ENCODE measurements at regions not wholly inside any gene's neighbourhood (a gene's known extent, or its start where the extent isn't known, plus 50 kb on each side); places are given as distances from the start of the nearest gene placed in this dataset.
A peak's percentile ranks its signal among the peaks of the same experiment; 100 is the strongest.
"Not testable (repeated sequence)": the region's sequence is repeated elsewhere in the genome, so short reads cannot be mapped to it uniquely, and the experiment has no call there.

DNA sequence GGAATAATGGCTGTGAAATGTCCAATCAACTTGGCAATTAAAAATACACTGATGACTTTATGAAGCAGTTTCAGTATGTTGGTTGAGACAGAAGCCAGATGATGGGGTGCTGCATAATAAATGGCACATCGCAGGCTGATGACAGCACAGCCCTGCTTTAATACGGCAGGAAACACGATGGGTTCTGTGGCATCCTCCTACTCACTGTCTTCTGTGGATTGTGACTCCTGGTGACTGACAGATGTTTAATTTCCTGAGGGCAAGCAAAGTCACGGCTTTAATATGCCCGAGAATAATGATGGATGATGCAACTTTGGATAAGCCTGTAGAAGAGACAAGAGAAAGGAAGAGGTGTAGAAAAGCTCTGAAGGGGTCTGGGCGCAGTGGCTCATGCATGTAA, 295.4 kb downstream of the TRIML1 start:
- Histone ChIP-seq H3K9ac (ENCODE audit: low read length) (no peak overlapping the region), H3K9me3 (ENCODE audit: low read length) (no peaks in the 10 kb centered on the region), H3K4me2 (ENCODE audit: low read length) (no peak overlapping the region), H3K79me2 (ENCODE audit: low read length) (no peaks in the 10 kb centered on the region), H3K36me3 (ENCODE audit: low read depth, low read length) (no peaks in the 10 kb centered on the region), H3K9me2 (replicated peaks; ENCODE audit: low read length) (no peaks in the 10 kb centered on the region), H3K4me1 (ENCODE audit: insufficient read depth, low read length) (0 out of 2 replicates have a peak, but pooled peaks cover 3% of the 10 kb centered on the region), H3K27ac (ENCODE audit: low read length) (no peak overlapping the region), H4K20me1 (ENCODE audit: low read length) (no peaks in the 10 kb centered on the region), H3K27me3 (ENCODE audit: low read length) (no peaks in the 10 kb centered on the region), H3F3A (ENCODE audit: low read length, unreplicated experiment) (no peaks in the 10 kb centered on the region), H2AFZ (ENCODE audit: low read length) (no peak overlapping the region), H3K4me3 (ENCODE audit: low read length) (no peak overlapping the region)
- DNase-seq (no peak), ATAC-seq (no peak)
- TF ChIP-seq EZH2 (IDR thresholded peaks at IDR 0.05; ENCODE audit: low read length, unreplicated experiment) (no peak), EZH2phosphoT487 (IDR thresholded peaks at IDR 0.05; ENCODE audit: borderline replicate concordance, low read length) (no peak), CTCF (conservative IDR thresholded peaks at IDR 0.05; ENCODE audit: low read depth, low read length) (no peak)
- intact Hi-C loops (cut with micrococcal nuclease): no loop called here
- CTCF ChIA-PET: no interaction called here
- POLR2A ChIA-PET (ENCODE audit: unreplicated experiment): no interaction called here
- BruUV-seq (replicated peaks): no TSS peak

GRCh38 chr4:188435381-188435780, 296.1 kb downstream of the TRIML1 start:
- no peak overlapping the region for H3K4me2 ChIP-seq (ENCODE audit: low read length)
- no peak overlapping the region for H3K4me3 ChIP-seq (ENCODE audit: low read length)
- no peaks in the 10 kb centered on the region for H3K79me2 ChIP-seq (ENCODE audit: low read length)
- H3K27me3 ChIP-seq (ENCODE audit: low read length): no peaks in the 10 kb centered on the region
- intact Hi-C loops (cut with micrococcal nuclease): no loop called here
- ATAC-seq: no peak
- H3K9ac ChIP-seq (ENCODE audit: low read length): no peak overlapping the region
- no peaks in the 10 kb centered on the region for H4K20me1 ChIP-seq (ENCODE audit: low read length)
- DNase-seq: no peak
- no peak for TF ChIP-seq EZH2 (IDR thresholded peaks at IDR 0.05; ENCODE audit: low read length, unreplicated experiment)
- TF ChIP-seq CTCF (conservative IDR thresholded peaks at IDR 0.05; ENCODE audit: low read depth, low read length): no peak
- no peak for TF ChIP-seq EZH2phosphoT487 (IDR thresholded peaks at IDR 0.05; ENCODE audit: borderline replicate concordance, low read length)
- no peaks in the 10 kb centered on the region for H3K36me3 ChIP-seq (ENCODE audit: low read depth, low read length)
- POLR2A ChIA-PET (ENCODE audit: unreplicated experiment): no interaction called here
- no peaks in the 10 kb centered on the region for H3K9me3 ChIP-seq (ENCODE audit: low read length)
- H3F3A ChIP-seq (ENCODE audit: low read length, unreplicated experiment): no peaks in the 10 kb centered on the region
- CTCF ChIA-PET: no interaction called here
- no TSS peak for BruUV-seq (replicated peaks)
- no peak overlapping the region for H3K27ac ChIP-seq (ENCODE audit: low read length)
- no peak overlapping the region for H2AFZ ChIP-seq (ENCODE audit: low read length)
- H3K9me2 ChIP-seq (replicated peaks; ENCODE audit: low read length): no peaks in the 10 kb centered on the region
- 0 out of 2 replicates have a peak, but pooled peaks cover 3% of the 10 kb centered on the region for H3K4me1 ChIP-seq (ENCODE audit: insufficient read depth, low read length)

- H3K9ac ChIP-seq (ENCODE audit: low read length): no peak overlapping the region
- DNase-seq (peak; percentile 6), ATAC-seq (no peak)
- no peaks in the 10 kb centered on the region for H3K4me1 ChIP-seq (ENCODE audit: insufficient read depth, low read length)
- H3K36me3 ChIP-seq (ENCODE audit: low read depth, low read length): no peaks in the 10 kb centered on the region
- H3K27ac ChIP-seq (ENCODE audit: low read length): no peak overlapping the region
- no peaks in the 10 kb centered on the region for H4K20me1 ChIP-seq (ENCODE audit: low read length)
- no peaks in the 10 kb centered on the region for H3F3A ChIP-seq (ENCODE audit: low read length, unreplicated experiment)
- ChIA-PET POLR2A (ENCODE audit: unreplicated experiment) (no interaction called here), CTCF (no interaction called here)
- TF ChIP-seq EZH2 (IDR thresholded peaks at IDR 0.05; ENCODE audit: low read length, unreplicated experiment): no peak
- TF ChIP-seq EZH2phosphoT487 (IDR thresholded peaks at IDR 0.05; ENCODE audit: borderline replicate concordance, low read length): no peak
- TF ChIP-seq CTCF (conservative IDR thresholded peaks at IDR 0.05; ENCODE audit: low read depth, low read length): no peak
- no peak overlapping the region for H3K4me2 ChIP-seq (ENCODE audit: low read length)
- H3K27me3 ChIP-seq (ENCODE audit: low read length): no peaks in the 10 kb centered on the region
- BruUV-seq (replicated peaks): no TSS peak
- no peaks in the 10 kb centered on the region for H3K9me3 ChIP-seq (ENCODE audit: low read length)
- H3K79me2 ChIP-seq (ENCODE audit: low read length): no peaks in the 10 kb centered on the region
- no peak overlapping the region for H2AFZ ChIP-seq (ENCODE audit: low read length)
- H3K9me2 ChIP-seq (replicated peaks; ENCODE audit: low read length): no peaks in the 10 kb centered on the region
- intact Hi-C loops (cut with micrococcal nuclease): no loop called here
- H3K4me3 ChIP-seq (ENCODE audit: low read length): no peak overlapping the region
These were observed 298.3 kb downstream of the TRIML1 start for GRCh38 chr4:188437535-188437934.

DNA sequence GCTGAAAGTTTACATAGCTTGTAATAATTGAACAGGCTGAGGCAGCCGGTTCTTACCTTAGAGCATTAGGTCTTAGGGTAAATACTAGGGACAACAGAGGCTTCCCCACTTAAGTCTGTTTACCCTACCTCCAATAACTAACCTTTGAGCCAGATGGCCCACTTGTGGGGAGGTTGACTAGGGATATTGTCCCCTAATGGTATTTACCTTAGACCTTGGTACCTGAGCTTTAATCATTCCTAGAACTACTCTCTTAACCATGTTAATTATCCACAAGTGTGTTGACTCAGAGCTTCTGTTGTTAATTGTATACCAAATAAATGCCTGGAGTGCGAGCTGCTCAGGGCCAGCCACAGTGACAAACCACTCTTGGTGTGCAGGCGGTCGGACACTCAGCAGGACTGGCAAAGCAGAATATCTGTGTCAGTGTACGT, 299.2 kb downstream of the TRIML1 start:
- H3K27ac ChIP-seq (ENCODE audit: low read length); H3K79me2 ChIP-seq (ENCODE audit: low read length); POLR2A ChIA-PET (ENCODE audit: unreplicated experiment); H3K9me2 ChIP-seq (replicated peaks; ENCODE audit: low read length); H3K9me3 ChIP-seq (ENCODE audit: low read length); BruUV-seq (replicated peaks); H3K4me3 ChIP-seq (ENCODE audit: low read length); intact Hi-C loops (cut with micrococcal nuclease); DNase-seq; H3K36me3 ChIP-seq (ENCODE audit: low read depth, low read length); H3F3A ChIP-seq (ENCODE audit: low read length, unreplicated experiment); H4K20me1 ChIP-seq (ENCODE audit: low read length); H3K4me2 ChIP-seq (ENCODE audit: low read length); H3K4me1 ChIP-seq (ENCODE audit: insufficient read depth, low read length); CTCF ChIA-PET; H3K27me3 ChIP-seq (ENCODE audit: low read length); H3K9ac ChIP-seq (ENCODE audit: low read length); H2AFZ ChIP-seq (ENCODE audit: low read length); ATAC-seq: not testable (repeated sequence)

All from PC-3 (cell line).